K562 (cell line): ENCODE measurements at regions not wholly inside any gene's neighbourhood (a gene's known extent, or its start where the extent isn't known, plus 50 kb on each side); places are given as distances from the start of the nearest gene placed in this dataset.

Experiments
- BDP1 ChIP-seq: IDR thresholded peaks from 3 replicates; pipeline ENCODE4 v1.6.1; 2011; ENCODE audit not compliant: insufficient read length, insufficient read depth
- CHCHD3 ChIP-seq: fragments of 250-450 bp; sonication (Bioruptor Pico); IDR thresholded peaks from 2 replicates; pipeline ENCODE4 v2.1.2; 2022; ENCODE audit warnings: mild to moderate bottlenecking
- CUX1 ChIP-seq: fragments of 200-800 bp; sonication (Bioruptor generic); IDR thresholded peaks from 2 replicates; pipeline ENCODE4 v1.6.1; 2016; ENCODE audit warnings: missing genetic modification characterization, missing compliant biosample characterization
- DDX20 ChIP-seq: fragments of 450-650 bp; IDR thresholded peaks from 2 replicates; pipeline ENCODE4 v1.6.1; 2016; ENCODE audit warnings: missing genetic modification characterization, low read depth, mild to moderate bottlenecking, missing compliant biosample characterization, moderate library complexity
- ELF4 ChIP-seq: fragments of 450-650 bp; formaldehyde crosslinking; IDR thresholded peaks from 2 replicates; pipeline ENCODE4 v1.4.0; 2022; ENCODE audit warnings: missing genetic modification characterization
- FOXJ3 ChIP-seq: sonication (generic); formaldehyde crosslinking; IDR thresholded peaks from 2 replicates; pipeline ENCODE4 v1.4.0; 2020; ENCODE audit warnings: mild to moderate bottlenecking, missing genetic modification reagents
- GABPB2 ChIP-seq: fragments of 250-450 bp; sonication (Bioruptor Pico); conservative IDR thresholded peaks from 2 replicates; pipeline ENCODE4 v1.5.1; 2021; ENCODE audit warnings: mild to moderate bottlenecking
- HMBOX1 ChIP-seq: sonication (generic); IDR thresholded peaks from 2 replicates; pipeline ENCODE4 v1.6.1; 2016
- IFI16 ChIP-seq: fragments of 250-450 bp; sonication (Bioruptor Pico); IDR thresholded peaks from 2 replicates; pipeline ENCODE4 v2.1.2; 2022; ENCODE audit warnings: mild to moderate bottlenecking, inconsistent platforms
- NEUROD1 ChIP-seq: fragments of 150-350 bp; IDR thresholded peaks from 2 replicates; pipeline ENCODE4 v1.6.1; 2014; ENCODE audit warnings: borderline replicate concordance, low read length, low read depth; ENCODE audit not compliant: partially characterized antibody
- SIX5 ChIP-seq, 2 experiments: IDR thresholded peaks; 2 replicates each; pipeline ENCODE4 v1.6.1; 2011; ENCODE audit warnings: low read length in 2 of 2, borderline replicate concordance in 1 of 2, low read depth in 1 of 2, mild to moderate bottlenecking in 1 of 2, moderate library complexity in 1 of 2; ENCODE audit not compliant: insufficient read depth in 1 of 2
- ZKSCAN3 ChIP-seq: fragments of 250-450 bp; sonication (Bioruptor Pico); IDR thresholded peaks from 2 replicates; pipeline ENCODE4 v1.4.0; 2020
- ZNF124 ChIP-seq: sonication (generic); formaldehyde crosslinking; IDR thresholded peaks from 2 replicates; pipeline ENCODE4 v1.8.1; 2022; ENCODE audit warnings: missing genetic modification reagents
- ZNF282 ChIP-seq: sonication (generic); formaldehyde crosslinking; IDR thresholded peaks from 2 replicates; pipeline ENCODE4 v1.8.1; 2023; ENCODE audit warnings: missing genetic modification reagents
- ZNF41 ChIP-seq: fragments of 250-450 bp; sonication (Bioruptor Pico); conservative IDR thresholded peaks from 2 replicates; pipeline ENCODE4 v1.4.0; 2020; ENCODE audit warnings: mild to moderate bottlenecking
- ZNF583 ChIP-seq: fragments of 250-450 bp; sonication (Bioruptor Pico); IDR thresholded peaks from 2 replicates; pipeline ENCODE4 v1.4.0; 2020
- TF ChIP-seq, protein P1 (sequence below), 2 experiments: IDR thresholded peaks; 2 replicates each; pipeline ENCODE4 v1.6.1; 2011; ENCODE audit warnings: borderline replicate concordance in 1 of 2, control low read depth in 1 of 2, low read depth in 1 of 2, low read length in 1 of 2, mild to moderate bottlenecking in 1 of 2, mixed read lengths in 1 of 2, moderate library complexity in 1 of 2; ENCODE audit not compliant: insufficient read depth in 1 of 2, insufficient read length in 1 of 2, poor library complexity in 1 of 2, severe bottlenecking in 1 of 2; ENCODE audit errors: extremely low read depth in 1 of 2
- TF ChIP-seq, protein P2 (sequence below), 2 experiments: fragments of 450-650 bp; conservative IDR thresholded peaks; 2 replicates each; pipeline ENCODE4 v1.6.1; 2017; ENCODE audit warnings: mild to moderate bottlenecking in 2 of 2, moderate library complexity in 2 of 2

GRCh38 chr16:85302018-85302847 lies 190.0 kb upstream of the CIBAR2 start (continued):
- TF ChIP-seq, protein P1, sequence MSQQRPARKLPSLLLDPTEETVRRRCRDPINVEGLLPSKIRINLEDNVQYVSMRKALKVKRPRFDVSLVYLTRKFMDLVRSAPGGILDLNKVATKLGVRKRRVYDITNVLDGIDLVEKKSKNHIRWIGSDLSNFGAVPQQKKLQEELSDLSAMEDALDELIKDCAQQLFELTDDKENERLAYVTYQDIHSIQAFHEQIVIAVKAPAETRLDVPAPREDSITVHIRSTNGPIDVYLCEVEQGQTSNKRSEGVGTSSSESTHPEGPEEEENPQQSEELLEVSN (IDR thresholded peaks at IDR 0.05; ENCODE audit: borderline replicate concordance in 1 of 2, extremely low read depth in 1 of 2, insufficient read depth in 1 of 2, insufficient read length in 1 of 2, low read depth in 1 of 2, low read length in 1 of 2, poor library complexity in 1 of 2, severe bottlenecking in 1 of 2), result peak in 1 of 2 experiments; percentile 23
- TF ChIP-seq, protein P2, sequence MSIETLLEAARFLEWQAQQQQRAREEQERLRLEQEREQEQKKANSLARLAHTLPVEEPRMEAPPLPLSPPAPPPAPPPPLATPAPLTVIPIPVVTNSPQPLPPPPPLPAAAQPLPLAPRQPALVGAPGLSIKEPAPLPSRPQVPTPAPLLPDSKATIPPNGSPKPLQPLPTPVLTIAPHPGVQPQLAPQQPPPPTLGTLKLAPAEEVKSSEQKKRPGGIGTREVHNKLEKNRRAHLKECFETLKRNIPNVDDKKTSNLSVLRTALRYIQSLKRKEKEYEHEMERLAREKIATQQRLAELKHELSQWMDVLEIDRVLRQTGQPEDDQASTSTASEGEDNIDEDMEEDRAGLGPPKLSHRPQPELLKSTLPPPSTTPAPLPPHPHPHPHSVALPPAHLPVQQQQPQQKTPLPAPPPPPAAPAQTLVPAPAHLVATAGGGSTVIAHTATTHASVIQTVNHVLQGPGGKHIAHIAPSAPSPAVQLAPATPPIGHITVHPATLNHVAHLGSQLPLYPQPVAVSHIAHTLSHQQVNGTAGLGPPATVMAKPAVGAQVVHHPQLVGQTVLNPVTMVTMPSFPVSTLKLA (conservative IDR thresholded peaks at IDR 0.05), result peak in 1 of 2 experiments; percentile 94; a peak in 3 of 4 replicates
- TF ChIP-seq GABPB2 (CRISPR knock-in tag) (no peak), BDP1 (no peak), NEUROD1 (peak; percentile 74), ZNF282 (CRISPR knock-in tag) (no peak), FOXJ3 (no peak), HMBOX1 (no peak), IFI16 (no peak), CHCHD3 (CRISPR knock-in tag) (no peak), ZNF41 (no peak), CUX1 (no peak), ZKSCAN3 (CRISPR knock-in tag) (no peak), DDX20 (tag) (no peak), SIX5 (IDR thresholded peaks at IDR 0.05; ENCODE audit: borderline replicate concordance in 1 of 2, insufficient read depth in 1 of 2, low read depth in 1 of 2, low read length in 2 of 2) (no peak), ZNF583 (CRISPR knock-in tag) (no peak), ZNF124 (CRISPR knock-in tag) (no peak), ELF4 (CRISPR knock-in tag) (0 out of 2 replicates have a peak, but pooled peaks have one; percentile 18)
